SK-N-MC (cell line): ENCODE measurements at regions not wholly inside any gene's neighbourhood (a gene's known extent, or its start where the extent isn't known, plus 50 kb on each side); places are given as distances from the start of the nearest gene placed in this dataset.

ENCODE experiments used
- EZH2 ChIP-seq: fragments of 200-600 bp; sonication (generic); IDR thresholded peaks from one replicate; pipeline ENCODE4 v1.6.1; 2017; ENCODE audit warnings: antibody characterized with exemption
- FOXP2 ChIP-seq: optimal IDR thresholded peaks from 2 replicates; pipeline ENCODE3; 2011; ENCODE audit warnings: mild to moderate bottlenecking, moderate library complexity; ENCODE audit not compliant: insufficient read depth; ENCODE audit errors: extremely low read length, control extremely low read depth
- POLR2AphosphoS5 ChIP-seq: IDR thresholded peaks from 2 replicates; pipeline ENCODE4 v1.6.1; 2012; ENCODE audit warnings: mild to moderate bottlenecking, low read depth, low read length, borderline replicate concordance

- TF ChIP-seq EZH2 (no peak), POLR2AphosphoS5 (no peak), FOXP2 (no peak)
These were observed 351.7 kb upstream of the ANKRD30A start for GRCh38 chr10:36773652-36774051.
